ENCODE measurements at regions not wholly inside any gene's neighbourhood (a gene's known extent, or its start where the extent isn't known, plus 50 kb on each side); places are given as distances from the start of the nearest gene placed in this dataset.

DNA sequence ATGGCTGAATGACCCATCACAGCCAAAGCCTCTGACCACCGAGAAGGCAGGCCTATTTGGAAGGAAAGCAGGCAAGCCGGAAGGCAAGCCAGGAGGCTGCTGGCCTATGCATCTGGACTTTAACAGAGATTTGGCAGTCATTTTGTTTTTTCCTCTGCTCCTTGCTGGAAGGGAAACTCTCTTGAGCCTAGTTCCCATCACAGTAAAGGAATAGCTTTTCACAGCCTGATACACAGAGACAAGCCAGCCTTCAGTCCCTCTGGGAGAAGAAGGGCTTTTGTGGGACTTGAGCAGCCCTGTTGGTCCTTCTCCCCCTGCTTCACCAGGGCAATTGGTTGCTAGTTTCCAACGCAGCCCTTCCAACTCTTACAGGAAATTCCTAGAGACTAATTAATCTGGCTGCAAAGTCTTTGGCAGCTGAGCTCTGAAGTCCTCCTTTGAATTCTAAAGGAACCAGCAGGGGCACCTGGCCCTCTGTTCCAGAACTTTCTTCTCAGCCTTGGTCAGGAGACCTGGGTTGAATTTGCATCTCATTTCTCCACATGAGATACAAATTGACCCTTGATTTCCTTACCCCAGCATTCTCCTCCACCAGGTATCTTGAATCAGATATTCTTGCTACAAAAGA is 157.3 kb upstream of the EPB41L4A start:
- H3K4me1 ChIP-seq (ENCODE audit: insufficient read depth): no peaks in the 10 kb centered on the region
- H3K79me2 ChIP-seq: no peaks in the 10 kb centered on the region
- no peak overlapping the region for H3K4me2 ChIP-seq
- no peaks in the 10 kb centered on the region for H4K20me1 ChIP-seq (ENCODE audit: insufficient read depth, poor library complexity, severe bottlenecking)
- TF ChIP-seq EZH2phosphoT487 (IDR thresholded peaks at IDR 0.05; ENCODE audit: low read depth, severe bottlenecking, unreplicated experiment): no peak
- TF ChIP-seq EZH2 (IDR thresholded peaks at IDR 0.05; ENCODE audit: borderline replicate concordance): no peak
- no peak for TF ChIP-seq CTCF (IDR thresholded peaks at IDR 0.05; ENCODE audit: poor library complexity)
- no peak for DNase-seq (ENCODE audit: low spot score)
- no peak overlapping the region for H3K4me3 ChIP-seq
- no peaks in the 10 kb centered on the region for H3K27me3 ChIP-seq
- H3K36me3 ChIP-seq (replicated peaks; ENCODE audit: insufficient read depth, low read depth): no peaks in the 10 kb centered on the region
- no peak overlapping the region for H3K27ac ChIP-seq
- H3K9me3 ChIP-seq (ENCODE audit: low read depth): no peaks in the 10 kb centered on the region
- no peak overlapping the region for H2AFZ ChIP-seq
- no peaks in the 10 kb centered on the region for H3K9me2 ChIP-seq (replicated peaks; ENCODE audit: insufficient read depth)
- 57% methylated on average over 3 of the region's 3 CpGs for WGBS (ENCODE audit: low lambda C conversion rate, missing lambda C conversion rate)

DNA sequence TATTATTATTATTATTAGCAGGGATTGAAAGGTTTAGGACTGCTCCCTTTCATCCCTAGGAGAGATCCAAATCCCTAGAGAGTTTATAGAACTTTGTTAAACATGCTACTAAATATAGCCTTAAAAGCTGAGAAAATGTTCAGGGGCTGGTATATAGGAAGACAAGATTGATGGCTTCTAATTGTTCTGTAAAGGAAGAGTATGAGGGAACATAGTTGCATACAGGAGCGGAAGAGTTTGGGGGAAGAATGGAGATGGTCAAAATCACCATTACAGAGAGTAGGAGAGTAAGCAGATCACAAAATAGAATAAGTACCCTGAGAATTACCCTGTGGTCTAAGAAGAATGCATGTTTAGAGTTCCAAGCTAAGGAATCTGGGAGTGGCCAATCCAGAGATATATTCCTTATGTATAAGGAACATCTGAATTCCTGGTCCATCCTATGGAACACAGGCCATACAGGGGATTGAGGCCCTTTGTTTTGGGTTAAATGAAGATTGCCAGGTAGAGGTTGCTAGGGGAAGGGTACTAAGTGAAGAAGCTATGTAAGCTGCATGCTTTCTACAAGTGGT is 158.0 kb upstream of the APC start:
- no peak for DNase-seq (ENCODE audit: low spot score)

DNA sequence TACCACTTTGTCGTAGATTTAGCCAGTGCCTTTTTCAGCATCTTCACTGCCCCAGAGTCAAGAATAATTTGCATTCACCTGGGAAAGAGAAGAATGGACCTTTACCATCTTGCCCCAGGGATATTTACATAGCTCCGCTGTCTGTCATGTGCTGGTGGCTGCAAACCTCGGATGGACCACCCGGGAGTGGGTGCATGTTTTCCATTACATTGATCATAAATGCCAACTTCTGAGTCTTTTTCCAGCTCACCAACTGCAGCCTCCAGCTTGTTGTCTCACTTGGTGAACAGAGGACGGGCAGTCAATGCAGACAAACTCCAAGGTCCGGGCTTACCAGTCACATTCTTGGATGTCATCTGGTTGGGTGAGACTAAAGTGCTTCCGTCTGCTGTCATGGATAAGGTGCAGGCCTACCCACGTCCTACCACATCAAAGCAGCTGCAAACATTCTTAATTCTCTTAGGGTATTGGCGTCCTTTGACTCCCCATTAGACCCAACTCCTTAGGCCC is 155.8 kb upstream of the APC start:
- no peak overlapping the region for H2AFZ ChIP-seq
- no peak overlapping the region for H3K4me2 ChIP-seq
- no peak overlapping the region for H3K4me3 ChIP-seq
- no peaks in the 10 kb centered on the region for H3K36me3 ChIP-seq (replicated peaks; ENCODE audit: insufficient read depth, low read depth)
- DNase-seq (ENCODE audit: low spot score): no peak
- no peaks in the 10 kb centered on the region for H3K79me2 ChIP-seq
- no peaks in the 10 kb centered on the region for H4K20me1 ChIP-seq (ENCODE audit: insufficient read depth, poor library complexity, severe bottlenecking)
- no peaks in the 10 kb centered on the region for H3K27me3 ChIP-seq
- H3K9me2 ChIP-seq (replicated peaks; ENCODE audit: insufficient read depth): no peaks in the 10 kb centered on the region
- H3K9me3 ChIP-seq (ENCODE audit: low read depth): no peaks in the 10 kb centered on the region
- no peaks in the 10 kb centered on the region for H3K4me1 ChIP-seq (ENCODE audit: insufficient read depth)
- no peak overlapping the region for H3K27ac ChIP-seq
- 51% methylated on average over 9 of the region's 9 CpGs for WGBS (ENCODE audit: low lambda C conversion rate, missing lambda C conversion rate)
- TF ChIP-seq EZH2 (IDR thresholded peaks at IDR 0.05; ENCODE audit: borderline replicate concordance): no peak
- no peak for TF ChIP-seq EZH2phosphoT487 (IDR thresholded peaks at IDR 0.05; ENCODE audit: low read depth, severe bottlenecking, unreplicated experiment)
- TF ChIP-seq CTCF (IDR thresholded peaks at IDR 0.05; ENCODE audit: poor library complexity): no peak

More for the DNA sequence above, 158.0 kb upstream of the APC start:
- Histone ChIP-seq H2AFZ (no peak overlapping the region), H4K20me1 (ENCODE audit: insufficient read depth, poor library complexity, severe bottlenecking) (no peaks in the 10 kb centered on the region), H3K79me2 (no peaks in the 10 kb centered on the region), H3K9me3 (ENCODE audit: low read depth) (no peaks in the 10 kb centered on the region), H3K27me3 (no peaks in the 10 kb centered on the region), H3K9me2 (replicated peaks; ENCODE audit: insufficient read depth) (no peaks in the 10 kb centered on the region), H3K27ac (no peak overlapping the region), H3K4me2 (no peak overlapping the region), H3K36me3 (replicated peaks; ENCODE audit: insufficient read depth, low read depth) (no peaks in the 10 kb centered on the region), H3K4me1 (ENCODE audit: insufficient read depth) (no peaks in the 10 kb centered on the region), H3K4me3 (no peak overlapping the region)
- TF ChIP-seq CTCF (IDR thresholded peaks at IDR 0.05; ENCODE audit: poor library complexity): no peak
- no peak for TF ChIP-seq EZH2phosphoT487 (IDR thresholded peaks at IDR 0.05; ENCODE audit: low read depth, severe bottlenecking, unreplicated experiment)
- no peak for TF ChIP-seq EZH2 (IDR thresholded peaks at IDR 0.05; ENCODE audit: borderline replicate concordance)
- WGBS (ENCODE audit: low lambda C conversion rate, missing lambda C conversion rate): 95% methylated on average over 1 of the region's 1 CpG
